Stimulated activated effector memory CD8-positive, alpha-beta T cell treated with anti-CD3 and anti-CD28 coated beads, Interleukin-12 subunit alpha, Interleukin-12 subunit beta, amount 100 ng/mL, for 72 hours (primary cell): ENCODE measurements at regions not wholly inside any gene's neighbourhood (a gene's known extent, or its start where the extent isn't known, plus 50 kb on each side); places are given as distances from the start of the nearest gene placed in this dataset.

Experiments
- ATAC-seq: fragments of 150-1000 bp; cut with Tn5 transposase; 2 replicates; pipeline ENCODE4 v1.10.0; 2021
- DNase-seq, 2 donors: peaks; one replicate each; pipeline ENCODE4 v3.0.0; 2021 to 2022; ENCODE audit warnings: low spot score in 2 of 2
- H3K27ac Mint-ChIP-seq: one replicate; pipeline ENCODE4 v1.8.0; 2022; ENCODE audit warnings: mild to moderate bottlenecking, mixed read lengths
- H3K36me3 Mint-ChIP-seq: one replicate; pipeline ENCODE4 v1.8.0; 2022; ENCODE audit warnings: mild to moderate bottlenecking, mixed read lengths
- H3K4me1 Mint-ChIP-seq: one replicate; pipeline ENCODE4 v1.8.0; 2022; ENCODE audit warnings: mixed read lengths
- H3K4me3 Mint-ChIP-seq: one replicate; pipeline ENCODE4 v1.8.0; 2022; ENCODE audit warnings: mild to moderate bottlenecking, mixed read lengths
- H3K9me3 Mint-ChIP-seq: one replicate; pipeline ENCODE4 v1.8.0; 2022; ENCODE audit warnings: mixed read lengths

DNA sequence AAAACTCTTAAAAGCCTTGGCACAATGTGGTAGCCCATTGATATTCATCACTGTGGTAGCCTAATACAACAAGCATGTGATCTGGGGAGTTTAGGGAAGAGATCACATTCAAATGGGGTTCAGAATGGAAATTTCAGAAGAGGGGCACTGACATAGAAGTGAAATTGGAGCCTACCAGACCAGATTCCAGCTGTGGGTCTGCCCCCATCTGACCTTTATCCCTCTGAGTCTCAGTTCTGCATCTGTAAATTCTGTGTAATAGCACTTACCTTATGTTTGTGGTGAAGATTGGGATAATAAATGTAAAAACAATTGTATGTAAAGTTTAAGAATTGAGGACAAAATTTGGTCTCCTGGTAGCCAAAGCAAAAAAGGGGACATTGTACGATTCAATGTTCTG is 320.4 kb upstream of the BOD1L1 start:
- no peaks in the 10 kb centered on the region for H3K36me3 Mint-ChIP-seq
- peaks cover 5% of the 10 kb centered on the region for H3K9me3 Mint-ChIP-seq
- ATAC-seq = no peak

GRCh38 chr4:13950491-13950890 is 323.0 kb upstream of the BOD1L1 start:
- no peak for ATAC-seq
- peaks cover 3% of the 10 kb centered on the region for H3K9me3 Mint-ChIP-seq
- H3K4me3 Mint-ChIP-seq = no peak overlapping the region
- H3K4me1 Mint-ChIP-seq = no peaks in the 10 kb centered on the region
- H3K27ac Mint-ChIP-seq = no peak overlapping the region
- no peaks in the 10 kb centered on the region for H3K36me3 Mint-ChIP-seq
- no peak for DNase-seq

More for the DNA sequence above, 320.4 kb upstream of the BOD1L1 start:
- Mint-ChIP-seq H3K4me3 (no peak overlapping the region), H3K4me1 (no peaks in the 10 kb centered on the region), H3K27ac (no peak overlapping the region)
- DNase-seq = no peak

- no peak overlapping the region for H3K27ac Mint-ChIP-seq
- DNase-seq (no peak), ATAC-seq (peak; percentile 27)
- peaks cover 3% of the 10 kb centered on the region for H3K9me3 Mint-ChIP-seq
- H3K4me1 Mint-ChIP-seq = no peaks in the 10 kb centered on the region
- H3K36me3 Mint-ChIP-seq = no peaks in the 10 kb centered on the region
- no peak overlapping the region for H3K4me3 Mint-ChIP-seq
Measured at GRCh38 chr4:13953083-13953482, 325.6 kb upstream of the BOD1L1 start.

- ATAC-seq (no peak), DNase-seq (no peak)
- no peak overlapping the region for H3K27ac Mint-ChIP-seq
- no peaks in the 10 kb centered on the region for H3K36me3 Mint-ChIP-seq
- H3K9me3 Mint-ChIP-seq = peaks cover 2% of the 10 kb centered on the region
- no peaks in the 10 kb centered on the region for H3K4me1 Mint-ChIP-seq
- no peak overlapping the region for H3K4me3 Mint-ChIP-seq
Measured at GRCh38 chr4:13955551-13955950, 328.0 kb upstream of the BOD1L1 start.

GRCh38 chr4:13956947-13957346 is 329.4 kb upstream of the BOD1L1 start:
- H3K27ac Mint-ChIP-seq = no peak overlapping the region

GRCh38 chr4:13957871-13958270 is 330.3 kb upstream of the BOD1L1 start:
- Mint-ChIP-seq H3K4me1 (no peaks in the 10 kb centered on the region), H3K9me3 (no peaks in the 10 kb centered on the region), H3K4me3 (no peak overlapping the region), H3K36me3 (no peaks in the 10 kb centered on the region), H3K27ac (no peak overlapping the region)
- DNase-seq (no peak), ATAC-seq (no peak)

More at GRCh38 chr4:13956947-13957346, 329.4 kb upstream of the BOD1L1 start:
- DNase-seq (no peak), ATAC-seq (no peak)
- Mint-ChIP-seq H3K9me3 (no peaks in the 10 kb centered on the region), H3K4me3 (no peak overlapping the region), H3K36me3 (no peaks in the 10 kb centered on the region), H3K4me1 (no peaks in the 10 kb centered on the region)

GRCh38 chr4:13963601-13964000 is 336.1 kb upstream of the BOD1L1 start:
- H3K4me1 Mint-ChIP-seq = no peaks in the 10 kb centered on the region
- H3K36me3 Mint-ChIP-seq = no peaks in the 10 kb centered on the region
- no peak for ATAC-seq
- no peak overlapping the region for H3K27ac Mint-ChIP-seq
- peaks cover 3% of the 10 kb centered on the region for H3K9me3 Mint-ChIP-seq
- no peak for DNase-seq
- no peak overlapping the region for H3K4me3 Mint-ChIP-seq

DNA sequence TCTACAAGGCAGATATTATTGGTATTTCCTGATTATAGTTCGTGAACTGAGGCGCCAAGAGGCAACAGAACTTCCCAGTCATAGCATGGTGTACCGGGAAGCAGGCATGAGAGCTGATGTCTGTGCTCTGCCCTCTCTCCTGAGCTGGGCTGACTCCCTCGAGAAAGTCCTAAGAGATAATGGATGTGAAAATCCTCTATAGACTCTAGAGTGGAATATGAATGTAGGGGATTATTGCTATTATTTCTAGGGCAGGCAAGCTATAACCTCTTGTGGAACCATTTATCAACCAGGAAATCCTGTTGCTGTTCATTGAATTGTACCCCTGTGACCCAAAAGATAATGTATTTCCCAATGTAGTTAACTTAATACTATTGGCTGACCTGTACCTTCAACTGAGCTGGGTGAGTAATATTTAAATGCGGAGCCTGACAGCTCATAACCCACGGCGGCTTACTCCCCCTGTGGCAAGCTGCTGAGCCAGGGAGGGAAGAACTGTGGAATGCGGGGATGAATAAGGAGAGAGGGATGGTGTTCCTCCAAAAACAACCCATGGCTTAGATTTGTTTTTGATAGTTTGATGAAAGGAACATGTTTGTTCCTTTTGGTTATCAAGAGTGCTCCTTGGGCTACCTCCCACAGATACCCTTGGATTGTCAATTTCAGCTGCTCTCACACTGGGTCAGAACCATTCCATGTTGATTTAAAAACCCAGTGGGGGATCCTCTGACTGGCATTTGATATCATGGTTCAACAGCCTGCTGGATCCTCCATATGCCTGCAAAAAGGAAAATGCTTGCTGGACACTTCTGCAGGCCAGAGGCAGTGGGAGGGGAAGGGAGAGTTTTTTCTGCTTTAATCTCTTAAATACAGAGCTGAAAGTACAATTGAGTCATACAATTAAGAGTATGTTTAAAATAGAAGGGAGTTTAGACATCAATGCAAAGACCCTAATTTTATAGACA is 339.0 kb upstream of the BOD1L1 start:
- Mint-ChIP-seq H3K9me3 (peaks cover 3% of the 10 kb centered on the region), H3K36me3 (no peaks in the 10 kb centered on the region), H3K4me1 (no peaks in the 10 kb centered on the region), H3K27ac (no peak overlapping the region), H3K4me3 (no peak overlapping the region)
- DNase-seq = no peak
- no peak for ATAC-seq

- Mint-ChIP-seq H3K36me3 (no peaks in the 10 kb centered on the region), H3K4me3 (no peak overlapping the region), H3K4me1 (no peaks in the 10 kb centered on the region), H3K9me3 (no peaks in the 10 kb centered on the region), H3K27ac (no peak overlapping the region)
- ATAC-seq = no peak
- DNase-seq = no peak
Measured at GRCh38 chr4:13968723-13969122, 341.2 kb upstream of the BOD1L1 start.

DNA sequence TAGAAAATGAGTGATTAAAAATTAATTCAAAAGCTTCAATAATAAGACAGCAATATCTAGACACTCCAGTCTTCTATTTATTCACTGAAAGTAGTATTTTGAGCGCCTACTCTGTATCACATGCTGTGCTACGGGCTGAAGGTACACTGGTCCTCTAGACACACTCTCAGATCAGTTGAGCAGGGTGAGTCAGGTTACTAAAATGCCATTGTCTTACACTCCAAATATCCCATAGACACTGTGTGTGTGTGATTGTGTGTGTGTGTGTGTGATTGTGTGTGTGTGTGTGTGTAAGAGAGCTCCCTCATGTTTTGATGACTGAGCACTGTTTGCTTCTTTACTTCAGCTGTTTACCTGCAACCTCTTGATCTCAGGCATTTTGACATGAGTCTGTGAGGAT is 342.8 kb upstream of the BOD1L1 start:
- DNase-seq = no peak
- Mint-ChIP-seq H3K4me1 (no peaks in the 10 kb centered on the region), H3K27ac (no peak overlapping the region), H3K4me3 (no peak overlapping the region), H3K9me3 (no peaks in the 10 kb centered on the region), H3K36me3 (no peaks in the 10 kb centered on the region)
- ATAC-seq = no peak

GRCh38 chr4:13977746-13978145 is 350.2 kb upstream of the BOD1L1 start:
- Mint-ChIP-seq H3K9me3 (peaks cover 6% of the 10 kb centered on the region), H3K4me1 (no peaks in the 10 kb centered on the region), H3K36me3 (no peaks in the 10 kb centered on the region), H3K4me3 (no peak overlapping the region), H3K27ac (no peak overlapping the region)
- ATAC-seq = no peak
- DNase-seq = no peak

DNA sequence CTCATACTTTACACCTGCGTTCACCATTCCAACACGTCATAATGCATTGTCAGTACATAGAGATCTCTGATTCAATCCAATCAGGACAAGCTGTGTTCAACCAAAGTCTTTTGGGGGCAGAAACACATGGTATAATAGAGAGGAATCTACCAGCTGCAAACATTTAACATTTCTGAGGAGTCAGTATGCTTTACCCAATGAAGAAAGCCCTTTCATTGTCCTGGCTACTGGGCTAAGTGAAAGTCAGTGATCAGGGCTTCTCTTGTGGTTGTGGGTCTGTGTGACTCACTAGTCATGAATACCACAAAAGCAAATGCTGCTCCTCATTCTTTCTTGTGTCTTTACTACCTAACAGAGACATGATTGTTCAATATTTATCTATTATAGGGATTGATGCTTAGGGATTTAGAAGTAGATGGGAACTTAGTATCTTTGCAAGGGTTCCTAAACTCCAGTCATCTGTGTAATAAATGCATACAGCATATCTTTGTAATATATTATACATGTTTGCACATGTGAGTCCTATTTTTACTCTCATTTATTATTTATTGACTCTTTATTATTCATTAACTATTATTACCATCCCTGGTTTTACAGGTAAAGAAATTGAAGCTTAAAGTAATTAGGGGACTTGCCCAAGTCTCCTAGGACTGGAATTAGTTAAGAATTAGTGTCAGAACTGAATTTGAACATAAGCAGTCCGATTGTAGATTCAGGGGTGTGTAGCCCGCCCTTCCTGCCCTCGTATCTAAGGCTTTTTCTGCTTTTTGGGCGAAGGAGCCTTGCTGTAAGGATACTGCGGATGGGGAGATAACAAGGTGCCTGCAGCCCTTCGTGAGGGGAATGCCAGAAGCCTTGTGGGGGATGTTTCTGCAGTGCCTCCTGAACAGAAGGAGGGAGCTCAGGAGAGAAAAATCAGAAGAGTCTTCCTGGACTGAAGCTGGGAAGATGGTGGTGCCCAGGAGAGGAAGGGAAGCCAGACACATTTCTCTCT is 353.1 kb upstream of the BOD1L1 start:
- Mint-ChIP-seq H3K36me3 (no peaks in the 10 kb centered on the region), H3K9me3 (peaks cover 11% of the 10 kb centered on the region), H3K27ac (no peak overlapping the region), H3K4me1 (no peaks in the 10 kb centered on the region), H3K4me3 (no peak overlapping the region)
- no peak for DNase-seq
- no peak for ATAC-seq

DNA sequence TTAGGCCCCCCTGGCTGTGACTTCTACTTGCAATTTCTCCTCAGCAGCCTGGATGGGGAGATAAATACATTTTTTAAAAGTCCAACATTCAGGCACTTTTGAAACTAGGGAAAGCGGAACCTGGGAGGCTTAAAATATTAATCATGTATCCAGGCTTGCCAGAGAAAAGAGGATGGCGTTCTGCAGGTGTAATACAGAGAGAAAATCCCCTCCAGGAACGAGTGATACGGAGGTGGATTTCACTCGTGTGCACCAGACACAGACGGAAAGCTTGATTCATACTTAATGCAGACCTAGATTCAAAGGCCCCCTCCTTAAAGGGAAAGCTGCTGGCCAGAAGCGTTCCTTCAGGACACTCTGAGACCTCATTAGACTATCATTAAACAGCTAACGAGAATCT is 354.0 kb upstream of the BOD1L1 start:
- Mint-ChIP-seq H3K27ac (no peak overlapping the region), H3K4me1 (no peaks in the 10 kb centered on the region), H3K36me3 (no peaks in the 10 kb centered on the region), H3K9me3 (peaks cover 11% of the 10 kb centered on the region), H3K4me3 (no peak overlapping the region)
- no peak for ATAC-seq
- DNase-seq = no peak

- DNase-seq (no peak), ATAC-seq (no peak)
- Mint-ChIP-seq H3K27ac (no peak overlapping the region), H3K9me3 (peaks cover 10% of the 10 kb centered on the region), H3K36me3 (no peaks in the 10 kb centered on the region), H3K4me3 (no peak overlapping the region), H3K4me1 (no peaks in the 10 kb centered on the region)
Measured at GRCh38 chr4:13982010-13982409, 354.5 kb upstream of the BOD1L1 start.

DNA sequence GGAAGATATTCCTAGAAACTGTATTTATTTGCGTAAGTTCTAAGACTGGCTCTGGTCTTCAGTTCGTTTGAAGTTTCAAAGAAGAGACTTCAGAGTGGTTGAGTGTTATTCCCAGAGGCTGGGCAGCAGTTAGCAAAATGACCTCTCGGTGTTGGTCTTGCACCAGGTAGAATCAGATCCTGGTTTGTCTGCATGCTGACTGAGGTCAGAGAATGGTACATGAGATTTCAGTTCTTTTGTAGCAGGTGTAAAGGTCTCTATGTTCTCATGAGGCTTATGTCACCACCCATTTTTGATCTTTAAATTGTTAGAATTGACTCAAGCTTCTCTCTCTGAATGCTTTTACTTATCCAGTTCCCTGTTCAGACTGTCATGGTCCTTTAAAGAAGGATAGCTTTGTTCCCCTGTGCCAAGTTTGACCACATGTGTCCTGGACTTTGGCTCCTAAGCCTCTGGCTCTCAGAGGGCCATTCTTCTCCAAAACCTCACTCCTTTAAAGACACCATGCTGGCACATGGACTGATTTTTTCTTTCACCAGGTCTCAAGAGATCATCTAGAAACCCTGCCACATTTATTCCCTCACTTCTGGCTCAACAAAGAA is 355.8 kb upstream of the BOD1L1 start:
- DNase-seq (no peak), ATAC-seq (no peak)
- peaks cover 8% of the 10 kb centered on the region for H3K9me3 Mint-ChIP-seq
- H3K4me3 Mint-ChIP-seq = no peak overlapping the region
- no peak overlapping the region for H3K27ac Mint-ChIP-seq
- no peaks in the 10 kb centered on the region for H3K4me1 Mint-ChIP-seq
- H3K36me3 Mint-ChIP-seq = no peaks in the 10 kb centered on the region
